HG03378 (cell line): ENCODE measurements at regions not wholly inside any gene's neighbourhood (a gene's known extent, or its start where the extent isn't known, plus 50 kb on each side); places are given as distances from the start of the nearest gene placed in this dataset.

Experiments used
- ATAC-seq: cut with Tn5 transposase; IDR thresholded peaks from one replicate; pipeline ENCODE4 v1.9.1; 2021; ENCODE audit warnings: mild to moderate bottlenecking, moderate library complexity; ENCODE audit not compliant: unreplicated experiment

- ATAC-seq: no peak
These were observed 235.9 kb upstream of the CDH6 start for GRCh38 chr5:30957591-30957990.

GRCh38 chr5:30956251-30956650, 237.2 kb upstream of the CDH6 start:
- no peak for ATAC-seq

GRCh38 chr5:30937070-30937469, 256.4 kb upstream of the CDH6 start:
- ATAC-seq: no peak

GRCh38 chr5:30933599-30933998, 259.9 kb upstream of the CDH6 start:
- no peak for ATAC-seq

GRCh38 chr5:30932273-30933017, 261.0 kb upstream of the CDH6 start:
- ATAC-seq: no peak

GRCh38 chr5:30930736-30931135, 262.8 kb upstream of the CDH6 start:
- ATAC-seq: no peak

- ATAC-seq: no peak
These were observed 264.5 kb upstream of the CDH6 start for GRCh38 chr5:30928956-30929355.

- ATAC-seq: no peak
These were observed 267.3 kb upstream of the CDH6 start for GRCh38 chr5:30926218-30926617.

GRCh38 chr5:30921388-30921787, 272.1 kb upstream of the CDH6 start:
- ATAC-seq: no peak

GRCh38 chr5:30918171-30918570, 275.3 kb upstream of the CDH6 start:
- ATAC-seq: no peak

GRCh38 chr5:30908356-30908755, 285.1 kb upstream of the CDH6 start:
- ATAC-seq: no peak

- no peak for ATAC-seq
These were observed 293.1 kb upstream of the CDH6 start for GRCh38 chr5:30900367-30900766.

GRCh38 chr5:30894811-30895210, 298.7 kb upstream of the CDH6 start:
- no peak for ATAC-seq

- no peak for ATAC-seq
These were observed 301.8 kb upstream of the CDH6 start for GRCh38 chr5:30891660-30892059.

GRCh38 chr5:30890377-30890776, 303.1 kb upstream of the CDH6 start:
- no peak for ATAC-seq

GRCh38 chr5:30880514-30880913, 313.0 kb upstream of the CDH6 start:
- no peak for ATAC-seq

GRCh38 chr5:30879887-30880286, 313.6 kb upstream of the CDH6 start:
- no peak for ATAC-seq

- no peak for ATAC-seq
These were observed 314.7 kb upstream of the CDH6 start for GRCh38 chr5:30878746-30879145.

- no peak for ATAC-seq
These were observed 315.2 kb upstream of the CDH6 start for GRCh38 chr5:30878296-30878695.

GRCh38 chr5:30874241-30875034, 319.0 kb upstream of the CDH6 start:
- no peak for ATAC-seq

- ATAC-seq: no peak
These were observed 322.3 kb upstream of the CDH6 start for GRCh38 chr5:30871196-30871595.

- no peak for ATAC-seq
These were observed 325.8 kb upstream of the CDH6 start for GRCh38 chr5:30867711-30868110.
